DND-41 (cell line): ENCODE measurements at regions not wholly inside any gene's neighbourhood (a gene's known extent, or its start where the extent isn't known, plus 50 kb on each side); places are given as distances from the start of the nearest gene placed in this dataset.

ENCODE experiments used
- ATAC-seq: fragments of 200-7000 bp; cut with Tn5 transposase; 3 replicates; pipeline ENCODE4 v1.9.1; 2021; ENCODE audit warnings: low read depth; ENCODE audit not compliant: insufficient read depth
- DNase-seq: peaks from one replicate; pipeline ENCODE4 v3.0.0-alpha.2; 2020
- H2AFZ ChIP-seq: 2 replicates; pipeline ENCODE4 v1.6.0; 2012; ENCODE audit warnings: low read depth, low read length
- H3K27ac ChIP-seq: 2 replicates; pipeline ENCODE4 v1.5.1; 2012; ENCODE audit warnings: low read length, inconsistent platforms
- H3K27me3 ChIP-seq: fragments of 200-600 bp; sonication (generic); 2 replicates; pipeline ENCODE4 v1.6.0; 2012; ENCODE audit warnings: low read length, mild to moderate bottlenecking, inconsistent platforms; ENCODE audit not compliant: insufficient read depth, poor library complexity
- H3K36me3 ChIP-seq: 2 replicates; pipeline ENCODE4 v1.5.1; 2012; ENCODE audit warnings: low read length, inconsistent platforms; ENCODE audit not compliant: insufficient read depth
- H3K4me1 ChIP-seq: 2 replicates; pipeline ENCODE4 v1.5.1; 2012; ENCODE audit warnings: mild to moderate bottlenecking, low read length; ENCODE audit not compliant: insufficient read depth
- H3K4me2 ChIP-seq: 2 replicates; pipeline ENCODE4 v1.6.0; 2012; ENCODE audit warnings: mild to moderate bottlenecking, moderate library complexity, low read length, inconsistent platforms; ENCODE audit not compliant: insufficient read depth
- H3K4me3 ChIP-seq, 2 experiments: fragments of 200-600 bp in 1 of 2; shearing (Covaris generic) in 1 of 2; 2 replicates each; pipeline ENCODE4 v1.5.1; 2012 to 2016; ENCODE audit warnings: inconsistent platforms in 2 of 2, low read length in 2 of 2, mild to moderate bottlenecking in 2 of 2, low read depth in 1 of 2, moderate library complexity in 1 of 2
- H3K79me2 ChIP-seq: 2 replicates; pipeline ENCODE4 v1.6.0; 2012; ENCODE audit warnings: low read length, inconsistent platforms; ENCODE audit not compliant: insufficient read depth
- H3K9ac ChIP-seq: 2 replicates; pipeline ENCODE4 v1.6.0; 2012; ENCODE audit warnings: low read depth, mild to moderate bottlenecking, inconsistent platforms, low read length, moderate library complexity
- H3K9me3 ChIP-seq: 2 replicates; pipeline ENCODE4 v1.5.1; 2012; ENCODE audit warnings: low read length, moderate library complexity, mild to moderate bottlenecking, inconsistent platforms; ENCODE audit not compliant: insufficient read depth, severe bottlenecking
- H4K20me1 ChIP-seq: 2 replicates; pipeline ENCODE4 v1.6.0; 2012; ENCODE audit warnings: low read length; ENCODE audit not compliant: insufficient read depth
- CTCF ChIP-seq: IDR thresholded peaks from 2 replicates; pipeline ENCODE4 v1.5.1; 2012; ENCODE audit warnings: borderline replicate concordance, low read length, moderate library complexity, mild to moderate bottlenecking; ENCODE audit not compliant: poor library complexity, severe bottlenecking; ENCODE audit errors: extremely low read depth
- EZH2 ChIP-seq: IDR thresholded peaks from 3 replicates; pipeline ENCODE4 v1.6.1; 2012; ENCODE audit warnings: borderline replicate concordance, low read depth, mild to moderate bottlenecking, moderate library complexity, low read length, inconsistent platforms; ENCODE audit not compliant: severe bottlenecking

GRCh38 chr4:120452536-120452935 lies 385.9 kb upstream of the MAD2L1 start:
- no peaks in the 10 kb centered on the region for H3K27me3 ChIP-seq
- TF ChIP-seq EZH2 (no peak), CTCF (no peak)
- H3K9ac ChIP-seq: no peak overlapping the region
- no peak for ATAC-seq
- H3K9me3 ChIP-seq: no peaks in the 10 kb centered on the region
- H3K79me2 ChIP-seq: no peaks in the 10 kb centered on the region
- no peak overlapping the region for H3K4me2 ChIP-seq
- no peak overlapping the region for H3K27ac ChIP-seq
- H2AFZ ChIP-seq: no peak overlapping the region
- no peaks in the 10 kb centered on the region for H3K4me1 ChIP-seq
- DNase-seq: no peak
- no peak overlapping the region for H3K4me3 ChIP-seq
- no peaks in the 10 kb centered on the region for H3K36me3 ChIP-seq
- H4K20me1 ChIP-seq: no peaks in the 10 kb centered on the region

GRCh38 chr4:120452001-120452400 lies 385.4 kb upstream of the MAD2L1 start:
- Histone ChIP-seq H3K4me2 (no peak overlapping the region), H3K4me3 (no peak overlapping the region), H3K9me3 (no peaks in the 10 kb centered on the region), H3K27me3 (no peaks in the 10 kb centered on the region), H3K79me2 (no peaks in the 10 kb centered on the region), H3K4me1 (no peaks in the 10 kb centered on the region), H3K9ac (no peak overlapping the region), H3K27ac (no peak overlapping the region), H3K36me3 (no peaks in the 10 kb centered on the region), H2AFZ (no peak overlapping the region), H4K20me1 (no peaks in the 10 kb centered on the region)
- no peak for DNase-seq
- no peak for TF ChIP-seq CTCF
- ATAC-seq: no peak

- Histone ChIP-seq H2AFZ (no peak overlapping the region), H3K27me3 (no peaks in the 10 kb centered on the region), H3K79me2 (no peaks in the 10 kb centered on the region), H3K4me2 (no peak overlapping the region), H3K4me1 (no peaks in the 10 kb centered on the region), H3K36me3 (no peaks in the 10 kb centered on the region), H3K27ac (no peak overlapping the region), H3K4me3 (no peak overlapping the region), H3K9ac (no peak overlapping the region), H4K20me1 (no peaks in the 10 kb centered on the region), H3K9me3 (no peaks in the 10 kb centered on the region)
- DNase-seq (no peak), ATAC-seq (no peak)
- TF ChIP-seq CTCF (no peak), EZH2 (no peak)
Observed at GRCh38 chr4:120447774-120448173, 381.1 kb upstream of the MAD2L1 start.

GRCh38 chr4:120446051-120446567 lies 379.5 kb upstream of the MAD2L1 start:
- no peak for DNase-seq
- Histone ChIP-seq H3K27me3 (no peaks in the 10 kb centered on the region), H2AFZ (no peak overlapping the region), H3K36me3 (no peaks in the 10 kb centered on the region), H3K79me2 (no peaks in the 10 kb centered on the region), H3K27ac (no peak overlapping the region), H3K9me3 (no peaks in the 10 kb centered on the region), H3K4me3 (no peak overlapping the region), H4K20me1 (no peaks in the 10 kb centered on the region), H3K4me1 (no peaks in the 10 kb centered on the region), H3K9ac (no peak overlapping the region), H3K4me2 (no peak overlapping the region)
- no peak for ATAC-seq
- TF ChIP-seq EZH2: no peak
- TF ChIP-seq CTCF: no peak
